H9 (cell line): ENCODE measurements at regions not wholly inside any gene's neighbourhood (a gene's known extent, or its start where the extent isn't known, plus 50 kb on each side); places are given as distances from the start of the nearest gene placed in this dataset.

Source experiments
- DNase-seq: peaks from one replicate; pipeline ENCODE4 v3.0.0-alpha.2; 2017
- H2AFZ ChIP-seq: one replicate; pipeline ENCODE4 v1.6.1; 2013; ENCODE audit warnings: mild to moderate bottlenecking, low read length, control low read depth, moderate library complexity
- H2AK5ac ChIP-seq: 2 replicates; pipeline ENCODE4 v1.6.1; 2013; ENCODE audit warnings: low read length, control low read depth, mixed read lengths; ENCODE audit not compliant: insufficient read length
- H2BK120ac ChIP-seq: one replicate; pipeline ENCODE4 v1.6.1; 2013; ENCODE audit warnings: low read depth, mild to moderate bottlenecking, low read length, control low read depth, inconsistent platforms; ENCODE audit not compliant: poor library complexity, severe bottlenecking
- H2BK12ac ChIP-seq: 2 replicates; pipeline ENCODE4 v1.6.1; 2013; ENCODE audit warnings: low read length, control low read depth, mixed read lengths, low read depth; ENCODE audit not compliant: insufficient read length
- H2BK15ac ChIP-seq: 2 replicates; pipeline ENCODE4 v1.6.1; 2013; ENCODE audit warnings: low read depth, low read length, control low read depth
- H2BK20ac ChIP-seq: one replicate; pipeline ENCODE4 v1.6.1; 2013; ENCODE audit warnings: low read depth, mild to moderate bottlenecking, low read length, control low read depth, inconsistent platforms; ENCODE audit not compliant: poor library complexity, severe bottlenecking
- H2BK5ac ChIP-seq: 2 replicates; pipeline ENCODE4 v1.6.1; 2013; ENCODE audit warnings: low read length, control low read depth, mixed read lengths; ENCODE audit not compliant: insufficient read length
- H3K14ac ChIP-seq: 2 replicates; pipeline ENCODE4 v1.6.1; 2013; ENCODE audit warnings: low read length, control low read depth; ENCODE audit not compliant: insufficient read depth
- H3K18ac ChIP-seq: 2 replicates; pipeline ENCODE4 v1.6.1; 2013; ENCODE audit warnings: low read depth, mild to moderate bottlenecking, mixed read lengths, low read length, control low read depth; ENCODE audit not compliant: insufficient read length
- H3K23ac ChIP-seq: 2 replicates; pipeline ENCODE4 v1.6.1; 2013; ENCODE audit warnings: low read length, control low read depth, mixed read lengths, low read depth; ENCODE audit not compliant: insufficient read length
- H3K23me2 ChIP-seq: 2 replicates; pipeline ENCODE4 v1.6.1; 2013; ENCODE audit warnings: low read depth, mild to moderate bottlenecking, mixed read lengths, low read length, control low read depth; ENCODE audit not compliant: insufficient read length, poor library complexity, severe bottlenecking
- H3K27ac ChIP-seq: 2 replicates; pipeline ENCODE4 v1.5.1; 2013; ENCODE audit warnings: low read length, control low read depth, mixed read lengths, low read depth; ENCODE audit not compliant: insufficient read length
- H3K27me3 ChIP-seq: 2 replicates; pipeline ENCODE4 v1.6.1; 2013; ENCODE audit warnings: low read length, control low read depth, inconsistent platforms; ENCODE audit not compliant: insufficient read depth
- H3K4ac ChIP-seq: 2 replicates; pipeline ENCODE4 v1.6.1; 2013; ENCODE audit warnings: low read depth, mild to moderate bottlenecking, control low read depth, inconsistent platforms, low read length, moderate library complexity
- H3K4me1 ChIP-seq: 2 replicates; pipeline ENCODE4 v1.6.1; 2013; ENCODE audit warnings: low read length, control low read depth, inconsistent platforms; ENCODE audit not compliant: insufficient read depth
- H3K4me2 ChIP-seq: 2 replicates; pipeline ENCODE4 v1.6.1; 2013; ENCODE audit warnings: low read length, control low read depth, mixed read lengths; ENCODE audit not compliant: insufficient read length, insufficient read depth
- H3K56ac ChIP-seq: 2 replicates; pipeline ENCODE4 v1.6.1; 2013; ENCODE audit warnings: low read depth, mild to moderate bottlenecking, mixed read lengths, low read length, control low read depth; ENCODE audit not compliant: insufficient read length
- H3K79me1 ChIP-seq: 2 replicates; pipeline ENCODE4 v1.6.1; 2013; ENCODE audit warnings: low read depth, mild to moderate bottlenecking, moderate library complexity, low read length, control low read depth, inconsistent platforms; ENCODE audit not compliant: insufficient read depth, poor library complexity, severe bottlenecking
- H3K79me2 ChIP-seq: 2 replicates; pipeline ENCODE4 v1.6.1; 2013; ENCODE audit warnings: low read length, control low read depth, inconsistent platforms; ENCODE audit not compliant: insufficient read depth
- H3K9ac ChIP-seq: 2 replicates; pipeline ENCODE4 v1.6.1; 2013; ENCODE audit warnings: low read length, control low read depth, mixed read lengths; ENCODE audit not compliant: insufficient read length; ENCODE audit errors: extremely low read depth
- H3K9me3 ChIP-seq: one replicate; pipeline ENCODE4 v1.6.1; 2013; ENCODE audit warnings: low read depth, low read length, inconsistent platforms; ENCODE audit not compliant: control insufficient read depth
- H3T11ph ChIP-seq: one replicate; pipeline ENCODE4 v1.6.1; 2013; ENCODE audit warnings: mild to moderate bottlenecking, low read length, control low read depth, inconsistent platforms
- H4K20me1 ChIP-seq: one replicate; pipeline ENCODE4 v1.6.1; 2013; ENCODE audit not compliant: control insufficient read depth, insufficient read length, insufficient read depth
- H4K5ac ChIP-seq: 2 replicates; pipeline ENCODE4 v1.6.1; 2013; ENCODE audit warnings: low read depth, mild to moderate bottlenecking, mixed read lengths, low read length, control low read depth; ENCODE audit not compliant: insufficient read length
- H4K8ac ChIP-seq: replicated peaks from 2 replicates; pipeline ENCODE4 v1.6.1; 2013; ENCODE audit warnings: low read length, control low read depth, mixed read lengths, low read depth; ENCODE audit not compliant: insufficient read length
- H4K91ac ChIP-seq: 2 replicates; pipeline ENCODE4 v1.6.1; 2013; ENCODE audit warnings: low read depth, mild to moderate bottlenecking, moderate library complexity, mixed read lengths, low read length, control low read depth; ENCODE audit not compliant: insufficient read length
- H3K27ac Mint-ChIP-seq, 3 experiments: 2 replicates in 2 of 3; 3 replicates in 1 of 3; pipeline ENCODE4 v1.8.0; 2020 to 2021; ENCODE audit warnings: mixed read lengths in 3 of 3, mild to moderate bottlenecking in 1 of 3, moderate library complexity in 1 of 3
- H3K27me3 Mint-ChIP-seq: 2 replicates; pipeline ENCODE4 v1.8.0; 2021; ENCODE audit warnings: low read depth, mild to moderate bottlenecking, moderate library complexity, mixed read lengths
- H3K36me3 Mint-ChIP-seq, 3 experiments: 2 replicates in 2 of 3; 3 replicates in 1 of 3; pipeline ENCODE4 v1.8.0; 2020 to 2021; ENCODE audit warnings: low read depth in 3 of 3, mixed read lengths in 3 of 3; ENCODE audit not compliant: insufficient read depth in 1 of 3
- H3K4me1 Mint-ChIP-seq, 2 experiments: 2 replicates each; pipeline ENCODE4 v1.8.0; 2020; ENCODE audit warnings: mixed read lengths in 2 of 2
- H3K4me3 Mint-ChIP-seq, 2 experiments: 2 replicates in 1 of 2; 3 replicates in 1 of 2; pipeline ENCODE4 v1.8.0; 2020 to 2021; ENCODE audit warnings: mild to moderate bottlenecking in 2 of 2, mixed read lengths in 2 of 2, moderate library complexity in 1 of 2
- H3K9me3 Mint-ChIP-seq, 2 experiments: 2 replicates in 1 of 2; 3 replicates in 1 of 2; pipeline ENCODE4 v1.8.0; 2020; ENCODE audit warnings: mild to moderate bottlenecking in 2 of 2, mixed read lengths in 2 of 2, moderate library complexity in 1 of 2
- CTCF ChIP-seq: fragments of 200-600 bp; sonication (generic); conservative IDR thresholded peaks from 3 replicates; pipeline ENCODE4 v1.8.0; 2021; ENCODE audit warnings: antibody characterized with exemption, mild to moderate bottlenecking
- WGBS: extraction: QIAGEN DNeasy Blood & Tissue Kit; methylation state at CpG from one replicate; pipeline ENCODE4 v1.1.7; 2013; ENCODE audit warnings: missing lambda C conversion rate, low lambda C conversion rate, mixed read lengths; ENCODE audit not compliant: insufficient read length; ENCODE audit errors: extremely low coverage; 5-methylcytosine and 5-hydroxymethylcytosine counted together

GRCh38 chr12:97222391-97222790 lies 240.2 kb upstream of the RMST start:
- Histone ChIP-seq H4K91ac (no peak overlapping the region), H2BK12ac (no peak overlapping the region), H3K18ac (no peak overlapping the region), H2AFZ (no peak overlapping the region), H2AK5ac (no peak overlapping the region), H2BK5ac (no peak overlapping the region), H3K56ac (no peak overlapping the region), H3K79me2 (no peaks in the 10 kb centered on the region), H3K4me2 (no peak overlapping the region), H3K27me3 (no peaks in the 10 kb centered on the region), H3K9me3 (no peaks in the 10 kb centered on the region), H3K4me1 (no peaks in the 10 kb centered on the region), H4K8ac (no peak overlapping the region), H3K79me1 (no peaks in the 10 kb centered on the region), H3K23ac (no peak overlapping the region), H3K27ac (no peak overlapping the region), H3K9ac (no peak overlapping the region), H4K5ac (no peak overlapping the region), H2BK15ac (no peak overlapping the region), H3K4ac (no peak overlapping the region), H3K14ac (no peak overlapping the region), H3T11ph (no peak overlapping the region), H2BK20ac (no peak overlapping the region), H4K20me1 (no peaks in the 10 kb centered on the region), H3K23me2 (no peaks in the 10 kb centered on the region), H2BK120ac (no peak overlapping the region)
- no peak for DNase-seq
- Mint-ChIP-seq H3K4me1 (peaks cover 6% of the 10 kb centered on the region in 2 experiments), H3K36me3 (no peaks in the 10 kb centered on the region; a peak in 2 of 7 replicates), H3K27me3 (peaks cover 2% of the 10 kb centered on the region; the same call in 1 of the 2 replicates), H3K9me3 (no peaks in the 10 kb centered on the region; a peak in 1 of 5 replicates), H3K4me3 (no peak overlapping the region), H3K27ac (no peak overlapping the region)
- no peak for TF ChIP-seq CTCF
- WGBS: no CpG with 5 or more reads among the region's 1 CpG
